ENCODE measurements at regions not wholly inside any gene's neighbourhood (a gene's known extent, or its start where the extent isn't known, plus 50 kb on each side); places are given as distances from the start of the nearest gene placed in this dataset.

DNA sequence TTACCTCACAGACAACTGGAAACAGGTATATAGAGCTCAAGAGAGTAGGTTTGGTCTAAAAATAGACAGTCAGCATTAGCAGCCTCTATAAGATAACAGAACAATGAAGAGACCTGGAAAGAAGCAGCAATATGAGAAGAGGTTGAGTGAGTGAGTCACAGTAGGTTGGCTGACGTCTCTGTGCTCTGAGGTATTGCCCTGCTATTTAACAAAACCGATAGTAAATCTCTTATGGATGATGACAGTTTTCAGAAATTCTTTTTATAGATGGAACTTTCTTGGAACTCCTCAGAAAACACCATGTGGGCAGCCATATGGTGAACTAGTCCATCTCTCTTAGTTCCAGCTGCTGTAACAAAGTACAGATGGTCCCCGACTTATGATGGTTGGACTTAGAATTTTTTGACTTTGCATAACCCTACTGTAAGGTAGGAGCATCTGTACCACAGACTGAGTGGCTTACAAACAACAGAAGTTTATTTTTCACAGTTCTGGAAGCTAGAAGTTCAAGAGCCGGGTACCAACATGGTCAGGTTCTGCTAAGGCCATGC lies 123.5 kb downstream of the MBD2 start:
- DNase-seq (ENCODE audit: low read depth): no peak

DNA sequence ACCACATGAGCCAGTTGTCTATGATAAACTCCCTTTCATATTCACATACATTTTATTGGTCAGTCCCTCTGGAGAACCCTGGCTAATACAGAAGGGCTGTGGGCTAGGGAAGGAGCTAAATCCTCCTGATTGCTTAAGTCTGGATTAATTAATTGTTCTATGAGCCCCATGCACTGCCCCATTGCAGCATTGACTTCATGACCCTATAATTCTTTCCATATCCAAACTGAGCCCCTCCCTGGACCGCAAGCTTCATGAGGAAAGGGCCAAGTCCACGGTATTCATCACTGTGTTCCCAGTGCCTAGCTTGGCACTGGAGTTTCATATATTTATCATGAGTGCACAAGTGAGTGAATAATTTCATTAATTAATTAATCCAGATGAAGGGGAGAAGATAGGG lies 124.0 kb downstream of the MBD2 start:
- no peak for DNase-seq (ENCODE audit: low read depth)

DNA sequence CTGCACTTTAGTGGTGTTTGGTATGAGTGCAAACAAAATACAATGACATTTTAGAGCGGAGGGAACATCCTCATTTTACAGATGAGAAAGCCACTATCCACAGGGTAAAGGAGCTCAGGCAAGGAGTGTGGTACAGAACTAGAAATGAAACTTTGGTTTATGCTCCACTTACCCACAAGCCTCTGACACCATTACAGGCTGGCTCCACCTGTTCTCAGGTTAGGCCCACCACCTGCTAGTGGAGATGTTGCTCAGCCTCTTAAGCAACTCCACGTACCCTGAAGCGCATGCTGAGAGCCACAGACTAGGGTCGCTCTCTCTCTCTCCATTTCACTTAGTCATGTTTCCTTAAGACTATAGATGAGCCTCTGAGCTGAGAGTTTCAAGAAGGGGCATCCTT lies 130.0 kb downstream of the MBD2 start:
- no peak for DNase-seq (ENCODE audit: low read depth)

DNA sequence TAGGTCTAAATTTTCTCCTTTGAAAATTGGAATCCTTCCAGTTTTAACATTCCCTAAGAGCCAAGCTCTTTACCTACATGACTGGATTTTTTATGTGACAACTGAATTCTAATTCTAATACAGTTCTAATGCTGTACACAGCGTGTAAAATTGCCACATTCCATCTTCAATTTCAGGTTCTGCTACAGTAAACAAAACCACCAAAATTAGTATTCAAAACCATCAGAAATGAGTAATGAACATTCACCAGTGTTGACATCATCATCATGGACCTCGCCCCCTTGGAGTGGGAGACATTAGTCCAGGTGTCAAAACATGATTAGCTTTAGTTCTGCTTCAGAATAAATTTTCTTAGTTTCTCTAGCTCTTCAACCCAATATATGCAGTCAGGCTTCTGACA lies 133.6 kb downstream of the MBD2 start:
- peak; percentile 87 for DNase-seq (ENCODE audit: low read depth)

DNA sequence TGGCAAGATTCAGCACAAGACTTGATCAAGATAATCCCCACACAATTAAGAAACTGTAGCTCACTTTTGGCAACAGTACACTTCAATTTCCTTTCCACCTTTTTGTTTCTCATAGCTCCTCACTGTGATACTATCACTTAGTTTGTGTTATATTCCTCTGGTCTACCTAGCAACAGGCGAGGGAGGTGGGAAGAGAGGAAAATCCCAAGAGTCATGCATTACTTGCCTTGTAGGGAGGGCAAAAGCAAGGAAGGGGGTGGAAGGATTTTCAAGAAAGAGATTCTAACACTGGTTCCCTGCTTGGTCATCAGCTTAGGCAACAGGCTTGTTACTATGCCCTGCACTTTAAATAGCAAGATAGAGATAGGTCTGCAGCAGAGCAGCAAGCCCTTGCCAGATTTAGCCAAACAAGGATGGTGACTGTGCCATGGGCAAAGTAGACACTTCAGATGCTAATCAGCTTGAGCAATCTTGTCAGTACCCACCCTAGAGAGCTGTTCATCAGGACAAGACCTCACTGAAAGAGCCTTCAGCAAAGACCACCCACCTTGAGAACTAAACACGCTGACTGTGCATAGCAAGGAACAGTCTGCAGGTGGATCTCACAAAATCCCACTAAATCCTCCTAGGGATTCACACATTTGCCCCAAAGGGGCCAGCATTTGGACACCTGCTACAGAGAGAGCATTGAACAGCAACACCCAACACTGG lies 134.6 kb downstream of the MBD2 start:
- DNase-seq (ENCODE audit: low read depth): peak; percentile 37

DNA sequence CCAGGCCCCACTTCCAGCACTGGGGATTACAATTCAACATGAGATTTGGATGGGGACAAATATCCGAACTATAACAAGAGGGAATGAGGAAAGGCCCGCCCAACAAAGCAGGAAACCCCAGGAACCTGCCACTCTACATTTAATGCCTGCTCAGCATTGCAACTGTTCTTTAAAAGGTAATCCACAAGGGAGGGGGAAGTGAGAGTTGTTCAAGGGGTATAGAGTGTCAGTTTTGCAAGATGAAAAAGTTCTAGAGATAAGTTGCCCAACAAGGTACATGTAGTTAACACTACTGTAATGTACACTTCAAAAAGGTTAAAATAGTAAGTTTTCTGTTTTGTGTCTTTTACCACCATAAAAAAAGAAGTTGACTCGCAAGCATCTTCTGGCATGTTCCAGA lies 137.6 kb downstream of the MBD2 start:
- no peak for DNase-seq (ENCODE audit: low read depth)

DNA sequence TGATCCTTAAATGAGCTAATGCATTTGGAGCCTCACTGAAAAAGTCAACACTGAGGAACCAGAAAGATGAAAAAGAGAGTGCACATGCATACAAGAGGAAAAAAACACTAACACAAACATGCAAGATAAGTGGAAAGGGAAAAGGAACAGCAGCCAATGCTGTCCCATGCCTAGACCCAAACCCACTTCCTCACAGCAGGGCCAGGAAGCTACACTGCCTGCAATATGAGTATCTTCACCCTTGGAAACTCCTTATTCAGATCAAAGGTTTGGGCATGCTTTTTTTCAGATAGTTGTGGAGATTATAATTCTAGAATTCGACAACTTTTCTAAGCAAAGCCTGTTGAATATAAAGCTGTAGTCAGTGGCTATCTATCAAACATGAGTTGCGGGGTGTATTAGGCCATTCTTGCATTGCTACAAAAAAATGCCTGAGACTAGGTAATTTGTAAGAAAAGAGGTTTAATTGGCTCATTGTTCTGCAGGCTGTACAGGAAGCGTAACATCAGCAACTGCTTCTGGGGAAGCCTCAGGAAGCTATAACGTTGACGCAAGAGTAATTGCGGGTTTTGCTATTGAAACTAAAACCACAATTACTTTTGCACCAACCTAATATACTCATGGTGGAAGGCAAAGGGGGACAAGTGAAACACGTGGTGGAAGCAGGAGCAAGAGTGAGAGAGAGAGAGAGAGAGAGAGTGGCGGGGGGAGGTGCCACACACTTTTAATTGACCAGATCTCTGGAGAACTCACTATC lies 138.2 kb downstream of the MBD2 start:
- no peak for DNase-seq (ENCODE audit: low read depth)

DNA sequence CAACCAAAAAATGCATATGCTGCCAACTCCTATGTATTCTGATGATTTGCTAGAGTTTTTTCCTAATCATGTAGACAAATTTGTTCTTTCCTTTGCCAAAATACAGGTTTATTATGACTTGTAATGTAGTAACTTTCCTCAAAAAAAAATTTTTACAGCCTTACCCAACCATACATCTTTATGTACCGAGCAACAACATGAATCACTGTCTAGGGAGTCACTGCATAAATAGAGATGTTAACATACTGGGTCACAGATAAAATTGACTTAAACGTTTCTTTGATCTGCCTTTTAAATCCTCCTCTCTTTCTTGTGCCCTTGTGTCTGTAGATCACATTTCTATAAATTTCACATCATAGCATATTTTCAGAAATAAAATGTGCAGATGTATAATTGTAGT lies 143.6 kb downstream of the MBD2 start:
- DNase-seq (ENCODE audit: low read depth): no peak

DNA sequence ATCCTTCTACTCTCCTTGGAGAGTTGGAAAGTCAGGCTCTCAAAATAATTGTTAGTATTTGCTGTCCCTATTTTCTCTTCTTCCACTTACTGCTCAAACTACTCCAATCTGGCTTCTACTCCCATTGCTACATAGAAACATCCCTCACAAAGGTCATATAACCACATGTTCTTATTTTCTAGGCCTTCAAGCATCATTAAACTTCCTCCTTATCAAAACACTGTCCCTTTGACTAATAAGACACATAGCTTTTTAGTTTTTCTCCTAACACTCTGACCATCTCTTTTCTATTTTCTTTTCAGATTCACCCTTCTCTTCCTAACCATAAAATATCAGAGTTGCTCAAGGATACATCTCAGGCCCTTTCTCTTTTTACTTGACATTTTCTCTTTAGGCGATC lies 148.3 kb downstream of the MBD2 start:
- DNase-seq (ENCODE audit: low read depth): peak; percentile 41

DNA sequence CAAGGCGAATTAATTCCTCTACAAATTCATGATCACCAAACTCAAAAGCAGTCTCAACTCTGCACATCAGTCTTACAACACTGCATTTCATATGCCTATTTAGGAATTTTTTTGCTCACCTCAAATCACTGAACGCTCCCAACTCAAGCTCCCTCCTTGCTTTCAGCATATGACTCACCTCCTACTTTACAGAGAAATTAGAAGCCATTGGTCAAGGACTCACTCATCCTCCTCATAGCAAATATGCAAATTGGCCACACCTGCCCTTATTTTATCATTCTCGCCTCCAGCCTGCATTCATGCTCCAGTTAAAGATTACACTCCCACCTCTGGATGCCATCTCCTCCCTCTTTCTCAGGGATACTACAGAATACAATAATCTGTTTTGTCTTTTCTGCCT lies 148.8 kb downstream of the MBD2 start:
- DNase-seq (ENCODE audit: low read depth): peak; percentile 13

DNA sequence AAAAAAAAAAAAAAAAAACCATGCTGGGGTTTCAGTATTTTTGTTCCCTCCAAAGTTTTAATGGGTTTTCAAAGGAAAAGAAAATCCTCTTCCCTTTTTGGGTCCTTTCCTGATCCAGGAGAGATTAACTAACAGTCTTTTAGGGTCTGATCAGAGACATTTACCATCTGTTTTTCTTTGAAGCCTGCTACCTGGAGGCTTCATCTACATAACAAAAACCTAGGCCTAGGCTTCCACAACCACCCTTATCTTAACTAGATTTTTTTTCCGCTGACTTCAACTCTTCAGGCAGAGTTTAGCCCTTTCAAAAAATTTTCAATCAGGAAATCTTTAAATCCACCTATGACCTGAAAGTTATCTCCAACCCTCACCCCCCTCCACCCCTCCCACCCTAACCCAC lies 154.7 kb downstream of the MBD2 start:
- no peak for DNase-seq (ENCODE audit: low read depth)

DNA sequence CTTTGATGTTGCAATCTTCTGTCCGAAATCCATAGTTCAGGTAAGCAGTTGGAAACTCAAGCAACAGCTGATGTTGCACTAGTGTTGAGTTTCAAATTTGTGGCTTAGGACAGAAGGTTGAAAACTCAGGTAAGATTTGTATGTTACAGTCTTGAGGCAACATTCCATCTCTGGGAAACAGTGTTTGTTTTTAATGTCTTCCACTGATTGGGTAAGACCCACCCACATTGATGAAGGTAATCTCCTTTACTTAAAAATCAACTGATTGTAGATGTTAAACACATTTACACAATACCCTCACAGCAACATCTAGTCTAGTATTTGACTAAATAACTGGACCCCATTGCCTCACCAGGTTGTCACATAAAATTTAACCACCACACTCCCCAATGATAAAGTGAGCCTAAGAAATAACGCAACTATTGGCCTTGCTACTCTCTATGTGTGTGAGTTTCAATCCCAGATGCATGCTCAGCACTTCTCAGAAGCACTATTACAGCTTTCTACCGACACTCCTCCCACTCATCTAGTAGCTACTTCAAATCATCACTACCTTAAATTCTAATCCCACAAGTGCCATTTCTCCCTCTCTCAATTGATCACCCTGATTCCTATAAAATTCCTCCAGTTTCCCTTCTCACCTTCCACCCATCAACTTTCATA lies 164.0 kb downstream of the MBD2 start:
- DNase-seq (ENCODE audit: low read depth): no peak

DNA sequence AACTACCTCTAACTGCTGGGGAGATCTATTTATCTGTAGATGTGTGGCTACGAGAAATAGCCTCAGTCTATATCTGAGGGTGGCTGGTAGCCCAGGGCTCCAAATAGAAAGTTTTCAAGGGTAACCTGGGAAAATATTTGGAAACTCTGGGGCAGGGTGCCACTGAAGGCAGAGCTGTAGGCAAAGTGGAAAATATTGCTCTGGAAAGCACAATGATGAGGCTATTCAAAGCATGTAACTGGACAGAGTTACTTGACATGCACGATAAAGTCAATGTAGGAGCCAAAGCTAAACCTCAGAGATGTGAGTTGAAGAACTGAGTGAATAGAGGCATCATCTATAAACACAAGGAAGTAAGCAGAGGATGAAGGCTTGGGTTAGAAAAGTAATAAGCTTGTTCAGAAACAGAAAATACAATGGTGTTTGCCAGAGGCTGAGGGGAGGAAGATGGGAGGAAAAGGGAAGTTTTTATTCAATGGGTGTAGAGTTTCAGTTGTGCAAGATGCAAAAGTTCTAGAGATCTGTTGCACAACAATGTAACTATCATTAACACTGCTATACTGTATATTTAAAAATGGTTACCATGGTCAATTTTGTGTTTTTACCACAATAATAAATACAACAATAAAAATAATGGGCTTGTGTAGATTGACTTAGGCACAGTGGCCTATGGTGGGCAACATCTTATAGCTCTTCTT lies 171.6 kb downstream of the MBD2 start:
- no peak for DNase-seq (ENCODE audit: low read depth)

DNA sequence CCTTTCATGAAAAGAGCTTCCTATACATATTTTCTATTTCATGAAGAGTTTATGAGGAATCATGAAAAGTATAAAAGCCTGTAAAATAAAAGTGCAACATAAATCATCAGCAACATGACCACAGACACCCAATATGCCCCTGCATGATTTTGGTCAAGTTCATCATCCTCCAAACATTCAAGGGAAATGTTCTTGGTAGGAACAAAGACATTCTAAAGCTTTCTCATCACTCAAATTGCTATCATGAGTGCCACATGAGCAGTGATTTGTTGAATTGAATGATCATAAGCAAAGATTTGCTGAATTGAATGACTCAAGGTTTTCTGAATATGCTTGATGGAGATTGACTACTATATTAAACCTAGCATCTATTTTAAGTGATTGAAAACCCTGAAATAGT lies 172.2 kb downstream of the MBD2 start:
- DNase-seq (ENCODE audit: low read depth): no peak

DNA sequence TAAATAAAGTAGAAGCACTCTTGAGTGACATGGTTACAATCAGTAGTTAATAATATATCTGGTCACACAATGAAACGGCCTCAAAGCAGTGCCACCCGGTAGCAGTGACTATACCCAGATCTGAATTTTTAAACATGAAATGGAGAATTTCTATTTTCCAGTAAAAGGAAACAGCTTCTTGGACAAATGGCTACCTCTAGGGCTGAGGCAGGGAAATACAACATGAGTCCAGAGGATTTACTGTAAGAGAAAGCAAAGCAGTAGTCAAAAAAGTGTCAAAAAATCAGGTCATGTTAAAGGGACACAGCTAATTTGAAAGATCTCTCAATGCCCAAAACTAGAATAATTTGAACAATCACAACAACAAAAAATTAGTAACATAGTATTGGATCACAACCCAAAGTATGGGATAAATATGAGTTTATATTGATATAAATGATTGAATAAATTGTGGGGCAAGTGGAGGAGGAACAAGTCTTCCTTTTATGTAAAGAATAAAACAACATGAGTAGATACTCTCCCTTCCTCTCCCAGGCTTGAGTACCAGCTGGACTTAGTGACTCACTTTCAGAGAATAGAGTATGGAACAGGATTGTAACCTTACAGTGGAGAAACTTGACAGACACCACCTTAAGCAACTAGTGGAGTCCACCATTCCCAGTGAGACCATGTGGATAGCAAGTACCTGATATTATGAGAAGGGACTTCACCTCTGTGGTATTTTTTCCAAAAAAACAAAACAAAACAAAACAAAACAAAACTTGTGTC lies 180.8 kb downstream of the MBD2 start:
- peak; percentile 27 for DNase-seq (ENCODE audit: low read depth)

DNA sequence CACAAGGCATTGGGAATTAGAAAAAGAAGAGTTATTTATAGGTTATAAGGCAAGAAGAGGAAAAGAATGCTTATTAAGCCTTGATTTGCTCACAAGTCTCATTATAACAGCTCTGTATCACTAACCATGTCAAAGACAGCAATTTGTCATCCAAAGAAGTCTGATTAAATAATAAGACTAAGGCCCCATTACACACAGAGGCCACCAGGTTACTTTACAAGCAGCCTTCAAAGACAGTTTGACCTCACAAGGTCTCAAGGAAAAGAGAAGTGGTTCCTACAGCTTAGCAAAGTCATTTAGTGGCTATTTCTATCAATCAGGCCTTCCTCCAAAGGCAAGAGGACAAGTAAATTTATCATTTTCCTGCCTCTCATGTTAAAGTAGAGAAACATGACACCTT lies 188.5 kb downstream of the MBD2 start:
- no peak for DNase-seq (ENCODE audit: low read depth)

DNA sequence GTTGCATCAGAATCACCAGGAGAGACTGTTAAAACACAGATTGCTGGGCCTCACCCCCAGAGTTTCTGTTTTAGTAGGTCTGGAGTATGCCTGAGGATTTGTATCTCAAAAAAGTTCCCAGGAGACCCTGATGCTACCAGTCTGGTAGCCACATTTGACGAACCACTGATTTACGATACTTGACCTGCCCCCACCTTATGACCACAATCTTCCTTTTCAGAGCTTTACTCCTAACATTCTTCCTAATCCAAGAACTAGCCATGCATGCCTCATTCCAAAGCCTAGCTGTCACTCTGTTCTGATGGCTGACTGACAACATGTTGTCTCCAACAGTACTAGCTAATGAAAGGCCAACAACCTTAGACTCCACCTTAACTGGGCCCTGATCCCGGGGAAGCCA lies 191.4 kb downstream of the MBD2 start:
- peak; percentile 85 for DNase-seq (ENCODE audit: low read depth)

DNA sequence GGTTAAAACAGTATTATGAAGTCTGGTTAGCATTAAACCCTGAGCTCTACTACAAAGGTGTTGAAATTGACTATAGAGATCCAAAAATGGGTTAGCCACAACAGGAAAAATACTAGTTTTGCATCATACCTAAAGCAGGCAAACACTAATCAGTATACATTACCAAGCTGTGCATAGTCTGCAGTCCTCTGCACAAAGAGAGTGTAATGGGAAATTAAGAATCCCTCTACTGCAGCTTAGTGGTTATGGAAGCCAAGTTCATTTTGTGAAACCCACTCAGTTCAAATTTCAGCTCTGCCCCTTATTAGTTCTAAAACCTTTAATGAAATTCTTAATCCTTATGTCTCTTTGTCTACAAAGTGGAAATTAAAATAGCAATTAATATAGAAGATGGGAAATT lies 192.1 kb downstream of the MBD2 start:
- no peak for DNase-seq (ENCODE audit: low read depth)

DNA sequence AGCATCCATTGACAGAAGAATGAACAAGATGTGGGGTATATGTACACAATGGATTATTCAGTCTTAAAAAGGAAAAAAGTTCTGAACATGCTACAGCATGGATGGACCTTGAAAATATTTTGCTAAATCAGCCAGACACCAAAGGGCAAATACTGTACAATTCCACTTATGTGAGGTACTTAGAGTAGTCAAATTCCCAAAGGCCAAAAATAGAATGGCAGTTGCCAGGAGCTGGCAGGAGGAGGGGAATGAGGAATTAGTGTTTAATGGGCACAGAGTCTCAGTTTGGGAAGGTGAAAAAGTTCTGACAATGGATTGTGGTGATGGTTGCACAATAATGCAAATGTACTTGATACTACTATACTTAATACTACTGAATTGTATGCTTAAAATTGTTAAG lies 193.2 kb downstream of the MBD2 start:
- DNase-seq (ENCODE audit: low read depth): peak; percentile 19

DNA sequence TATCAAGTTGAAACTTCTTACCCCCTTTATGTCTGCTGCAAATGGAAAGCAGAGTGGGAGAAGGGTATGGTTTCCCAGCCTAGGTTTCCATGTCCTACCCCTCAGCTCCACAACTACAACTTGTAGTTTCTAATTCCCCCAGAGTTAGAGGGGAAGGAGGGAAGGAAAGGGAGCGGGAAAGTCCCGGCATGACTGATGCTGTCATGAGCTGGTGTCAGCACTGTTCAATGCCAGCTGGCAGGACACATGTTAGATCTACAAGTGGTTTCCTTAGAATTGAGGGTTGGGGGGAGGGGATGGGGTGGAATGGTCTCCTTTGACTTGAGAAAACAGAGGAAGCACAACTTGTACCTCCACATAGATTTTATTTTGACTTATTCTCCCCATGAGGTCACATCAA lies 194.0 kb downstream of the MBD2 start:
- DNase-seq (ENCODE audit: low read depth): no peak

DNA sequence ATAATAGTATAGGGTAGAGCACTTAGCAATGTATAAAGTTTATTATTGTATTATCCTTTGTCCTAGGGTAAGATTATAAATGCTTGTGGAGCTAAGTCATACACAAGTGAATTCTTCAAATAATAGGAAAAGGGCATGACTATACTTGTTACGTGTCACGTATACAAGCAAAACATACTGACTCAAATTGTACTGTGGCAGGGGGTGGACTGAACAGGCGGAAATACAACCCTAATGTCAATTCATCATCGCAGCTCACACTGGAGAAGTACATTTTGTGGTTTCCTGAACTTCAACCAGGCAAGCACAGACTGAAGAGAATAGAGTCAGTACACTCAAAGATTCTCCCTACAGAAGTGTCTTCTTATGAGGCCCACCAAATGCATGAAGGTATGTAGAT lies 201.0 kb downstream of the MBD2 start:
- DNase-seq (ENCODE audit: low read depth): no peak
